ENCODE measurements at regions not wholly inside any gene's neighbourhood (a gene's known extent, or its start where the extent isn't known, plus 50 kb on each side); places are given as distances from the start of the nearest gene placed in this dataset.

DNA sequence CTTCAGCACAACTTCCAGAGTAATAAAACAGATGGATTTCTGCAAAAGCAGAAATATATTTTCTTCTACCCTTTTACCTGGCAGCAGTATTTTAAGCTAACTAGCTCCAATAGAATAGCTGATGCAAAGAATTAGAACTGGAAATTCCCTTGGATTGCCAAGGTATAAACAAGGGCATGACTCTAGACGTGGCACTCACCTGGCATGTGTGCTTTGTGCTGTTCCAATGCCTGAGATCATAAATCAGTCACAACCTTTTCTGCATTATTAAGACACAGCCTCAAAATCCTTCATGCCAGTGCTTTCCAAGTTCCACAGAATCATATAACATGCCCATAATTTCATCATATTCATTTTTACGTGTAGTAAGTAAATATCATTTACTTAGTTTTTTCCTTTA is 1048.7 kb downstream of the ADGRL2 start:
- DNase-seq, result no peak

DNA sequence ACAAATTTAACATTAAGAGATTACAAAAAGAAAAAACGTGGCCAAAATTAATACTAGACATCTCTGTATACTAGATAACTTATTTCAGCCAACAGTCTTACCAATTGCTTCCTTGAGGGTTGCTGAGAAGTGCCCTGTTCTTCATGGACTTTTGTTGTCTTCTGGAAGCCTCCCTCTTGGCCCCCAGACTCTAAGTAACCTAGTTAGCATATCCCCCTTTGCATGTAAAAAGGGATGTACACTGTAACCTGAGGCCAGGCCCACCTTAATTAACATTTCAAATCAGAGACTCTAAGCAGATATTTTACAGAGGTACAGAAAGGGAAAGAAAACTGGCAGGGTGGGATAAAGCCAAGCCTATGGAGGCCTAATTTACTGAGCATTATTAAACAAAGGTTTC is 1047.3 kb downstream of the ADGRL2 start:
- DNase-seq, result no peak

DNA sequence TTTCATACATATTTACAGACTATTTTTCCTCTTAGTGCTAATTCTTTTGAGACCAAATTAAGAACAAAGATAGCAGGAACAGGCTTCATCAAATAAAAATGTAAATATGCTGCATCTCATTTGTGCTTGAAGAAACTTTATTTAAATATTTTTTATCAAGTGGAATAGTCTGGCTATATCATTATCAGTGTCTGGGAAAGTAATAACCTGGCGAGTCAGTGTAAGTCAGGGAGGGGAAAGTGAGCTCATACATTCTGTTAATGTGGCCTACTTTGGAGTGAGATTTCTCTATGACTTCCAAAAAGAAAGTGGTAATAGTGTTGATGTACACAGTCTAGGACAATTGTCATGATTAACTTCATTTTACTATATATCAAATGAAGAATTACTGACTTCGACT is 1045.1 kb downstream of the ADGRL2 start:
- no peak for DNase-seq

DNA sequence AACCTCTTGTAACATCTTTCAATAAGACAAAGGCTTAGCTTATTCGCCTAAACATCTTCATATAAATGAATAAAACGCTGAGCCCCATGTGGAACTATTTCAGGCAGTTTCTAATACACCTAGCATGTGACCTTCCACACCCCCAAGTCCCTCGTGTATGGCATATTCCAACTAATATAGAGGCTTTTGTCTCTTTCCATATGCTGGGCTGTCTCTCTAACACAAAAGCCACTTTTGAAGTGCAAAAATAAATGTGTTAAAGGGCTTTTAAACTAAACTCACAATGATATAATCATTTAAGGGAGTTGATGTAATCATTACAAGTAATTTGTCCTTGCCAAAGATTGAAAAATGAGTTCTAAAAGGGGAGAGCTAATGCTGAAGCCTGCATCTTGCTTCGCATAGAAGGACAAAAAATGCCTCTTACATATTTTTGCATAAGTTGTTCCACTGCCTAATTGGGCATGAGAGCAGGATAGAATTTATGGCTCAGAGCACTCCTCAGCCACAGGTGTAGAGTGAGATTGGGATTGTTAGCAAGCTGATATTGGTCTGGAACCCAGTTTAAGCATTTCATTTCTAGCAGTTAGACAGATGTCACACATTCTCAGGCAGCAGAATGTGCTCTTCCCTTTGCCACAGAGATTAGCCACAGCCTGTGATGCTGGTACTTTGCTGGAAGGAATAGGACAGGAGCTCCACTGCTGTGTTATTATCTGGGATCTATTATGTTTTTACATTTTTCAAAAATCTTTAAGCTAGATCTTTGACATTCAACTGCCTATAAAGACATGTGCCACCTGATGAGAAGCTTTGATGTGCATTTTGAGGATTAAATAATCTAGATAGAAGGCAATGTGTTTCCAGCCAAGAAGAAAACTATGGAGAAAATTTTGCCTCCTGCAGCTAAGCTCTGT is 1044.4 kb downstream of the ADGRL2 start:
- no peak for DNase-seq

DNA sequence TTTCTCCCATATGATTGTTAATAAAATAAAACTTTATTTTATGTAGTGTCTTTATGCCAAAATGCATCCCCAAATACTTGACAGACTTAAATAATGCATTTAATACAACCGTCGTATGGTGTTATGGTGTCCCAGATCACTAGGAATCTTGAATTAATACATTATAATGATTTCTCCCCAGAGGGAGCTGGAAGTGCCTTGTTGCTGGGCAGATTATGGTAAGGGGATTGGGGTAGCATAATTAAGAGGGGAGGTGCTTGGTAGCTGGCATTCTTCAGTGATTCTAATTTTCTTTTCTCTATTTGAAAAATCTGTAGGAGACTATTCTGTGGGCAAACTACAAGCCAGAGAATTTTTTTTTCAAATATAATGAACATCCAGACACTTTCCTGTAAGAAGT is 1043.7 kb downstream of the ADGRL2 start:
- DNase-seq, result no peak

DNA sequence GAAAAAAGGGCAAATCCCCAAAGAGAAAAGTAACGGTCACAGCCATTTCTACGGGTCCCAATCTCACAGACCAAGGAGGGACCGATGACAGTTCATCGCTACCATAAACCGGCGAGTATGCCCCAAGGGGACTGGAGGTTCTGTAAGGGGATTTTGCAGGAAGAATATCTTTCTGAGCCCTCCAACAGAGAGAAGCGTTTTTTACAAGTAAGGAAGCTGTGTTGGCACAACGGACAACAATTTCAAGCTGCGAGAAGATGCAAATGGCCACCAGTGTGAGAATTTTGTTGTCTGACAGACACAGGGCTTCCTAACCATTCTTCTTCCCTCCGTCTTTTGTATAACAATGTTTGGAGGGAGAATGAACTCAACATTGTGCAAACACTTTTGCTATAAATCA is 1043.1 kb downstream of the ADGRL2 start:
- no peak for DNase-seq

DNA sequence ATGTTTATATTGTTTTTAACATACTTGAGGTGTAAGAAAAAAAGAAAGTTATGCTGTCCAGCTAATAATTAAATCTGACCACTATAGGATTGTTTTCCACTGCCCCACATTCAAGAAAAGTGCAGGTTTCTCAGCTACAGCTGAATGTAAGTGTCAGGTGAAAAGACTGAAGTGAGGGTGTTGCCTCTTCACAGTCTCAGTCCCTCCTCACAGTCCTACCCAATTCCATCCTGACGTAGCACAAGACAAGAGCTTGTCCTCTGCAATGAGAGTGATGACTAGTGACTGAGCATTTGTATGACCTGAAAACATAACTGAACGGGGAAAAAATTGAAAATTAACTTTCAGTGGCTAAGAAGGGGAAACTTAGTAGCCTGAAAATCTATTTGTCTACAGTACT is 1039.5 kb downstream of the ADGRL2 start:
- DNase-seq, result no peak

DNA sequence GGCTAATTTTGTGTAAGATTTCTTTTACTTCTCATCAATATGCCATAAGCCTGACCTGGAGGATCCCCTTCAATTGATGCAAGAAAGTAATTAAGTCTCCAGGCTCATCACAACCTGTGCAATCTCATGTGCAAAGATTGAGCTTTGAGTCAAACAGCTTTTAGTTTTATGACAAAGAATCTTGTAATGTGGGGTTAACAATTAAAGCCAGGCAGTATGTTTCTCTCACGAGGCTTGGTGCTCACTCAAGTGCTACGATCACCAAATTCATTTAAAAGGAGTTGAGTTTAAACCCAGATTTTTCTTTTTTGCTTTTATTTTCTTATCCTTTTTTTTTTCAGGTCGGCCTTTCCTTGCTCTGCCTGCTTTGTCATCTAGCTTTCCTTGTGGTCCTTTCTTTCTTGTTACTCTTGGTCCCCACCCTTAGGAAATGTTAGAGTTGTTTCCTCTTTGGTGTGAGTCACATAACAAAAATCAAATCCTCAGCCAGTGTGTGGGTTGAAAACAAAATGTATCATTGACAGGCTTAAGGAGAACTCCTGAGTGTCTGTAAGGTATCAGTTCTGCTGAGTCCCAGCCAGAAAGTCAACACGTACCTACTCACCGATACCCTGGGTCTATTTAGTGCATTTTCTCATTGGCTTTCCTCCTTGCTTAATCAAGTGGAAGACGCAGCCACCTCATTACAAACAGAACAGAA is 1037.2 kb downstream of the ADGRL2 start:
- DNase-seq, result peak; percentile 32

DNA sequence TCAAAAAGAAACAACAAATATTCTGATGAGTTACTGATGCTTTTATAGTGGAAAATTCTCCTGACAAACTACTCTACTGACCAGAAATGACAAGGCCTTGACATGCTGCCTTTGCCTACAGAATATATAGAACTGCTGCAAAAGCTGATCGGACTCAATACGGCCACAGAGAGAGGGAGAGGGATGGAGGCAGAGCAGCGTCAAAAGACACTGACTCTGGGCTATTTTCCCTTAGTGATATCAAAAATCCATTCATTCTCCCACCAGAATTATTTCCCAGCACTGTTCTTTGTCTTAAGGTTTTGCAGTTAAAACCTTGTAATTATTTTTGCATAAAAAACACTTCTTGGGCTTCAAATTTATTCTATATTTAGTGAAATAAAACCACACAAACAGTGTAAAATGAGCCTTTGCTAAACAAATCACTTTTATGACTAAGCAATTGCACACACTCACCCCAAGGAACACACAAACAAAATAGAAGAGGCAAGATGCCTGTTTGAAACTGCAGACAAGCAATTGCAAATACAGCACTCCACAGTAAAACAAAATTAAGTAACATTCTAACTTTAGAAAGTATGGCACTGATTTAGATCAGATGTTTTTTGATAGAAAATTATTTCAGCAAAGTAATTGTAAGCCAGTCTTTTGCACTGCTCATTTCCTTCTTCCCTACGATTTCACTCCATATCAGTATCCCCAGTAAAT is 1036.4 kb downstream of the ADGRL2 start:
- no peak for DNase-seq

DNA sequence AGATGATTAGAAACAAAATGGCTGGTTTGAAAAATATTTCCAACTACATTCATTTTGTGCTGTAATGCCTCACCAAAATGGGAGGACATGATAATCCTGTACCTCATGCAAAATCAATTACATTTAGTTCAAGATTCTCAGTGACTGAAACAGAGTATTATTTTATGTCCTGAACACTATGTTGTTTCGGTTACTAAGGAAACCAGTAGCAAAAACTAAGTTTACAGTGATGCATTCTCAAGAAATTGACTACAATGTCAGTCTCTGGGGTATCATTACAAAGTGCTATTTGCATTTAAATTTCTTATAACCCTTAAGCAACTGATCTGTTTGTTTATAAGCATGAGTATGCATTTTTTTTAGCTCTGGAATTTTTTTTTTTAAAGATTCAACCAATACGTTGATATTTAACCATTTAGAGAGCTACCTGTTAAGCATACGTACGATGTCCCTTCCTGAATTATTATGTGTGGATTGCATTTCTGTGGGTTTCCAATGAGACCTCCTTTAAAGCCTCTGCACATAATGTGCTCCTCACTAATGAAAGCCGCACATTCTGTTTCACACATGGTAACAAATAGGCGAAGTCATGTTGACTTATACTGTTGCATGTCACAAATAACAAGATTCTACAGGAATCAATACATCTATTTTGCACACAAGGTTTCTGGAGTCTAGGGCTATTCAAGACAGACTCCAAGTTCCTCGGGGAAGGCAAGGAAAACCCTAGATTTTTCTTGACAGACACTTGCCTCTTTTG is 1035.7 kb downstream of the ADGRL2 start:
- no peak for DNase-seq

DNA sequence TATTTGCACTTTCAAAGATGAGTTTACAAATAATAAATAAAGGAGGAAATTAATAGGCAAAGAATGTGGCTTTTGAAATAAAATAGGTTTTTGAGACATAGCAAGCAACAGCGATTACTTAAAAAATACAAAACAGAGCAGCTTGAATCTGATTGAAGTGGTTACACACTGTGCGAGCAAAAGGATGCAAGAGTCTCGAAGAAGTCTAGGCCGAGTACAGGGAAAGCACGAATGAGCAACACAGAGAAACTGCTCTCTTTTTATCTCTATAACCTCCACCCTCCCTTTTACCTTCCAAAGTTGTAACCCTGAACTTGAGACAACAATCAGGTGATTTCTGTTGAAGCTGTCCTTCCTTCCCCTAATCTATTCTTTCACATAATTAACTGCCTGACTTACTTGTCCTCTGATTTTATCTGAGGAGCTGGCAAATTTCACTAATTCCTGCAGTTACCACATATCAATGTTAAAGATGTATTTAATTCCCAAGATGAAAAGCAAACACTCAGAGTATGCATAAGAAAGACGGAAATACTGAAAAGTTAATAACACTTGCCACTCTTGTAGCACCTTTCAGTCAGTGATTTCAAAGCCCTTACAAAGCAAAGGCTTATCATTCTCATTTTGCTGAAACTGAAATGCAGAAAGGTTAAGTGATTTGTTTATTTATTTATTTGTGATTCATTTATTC is 1030.1 kb downstream of the ADGRL2 start:
- no peak for DNase-seq

DNA sequence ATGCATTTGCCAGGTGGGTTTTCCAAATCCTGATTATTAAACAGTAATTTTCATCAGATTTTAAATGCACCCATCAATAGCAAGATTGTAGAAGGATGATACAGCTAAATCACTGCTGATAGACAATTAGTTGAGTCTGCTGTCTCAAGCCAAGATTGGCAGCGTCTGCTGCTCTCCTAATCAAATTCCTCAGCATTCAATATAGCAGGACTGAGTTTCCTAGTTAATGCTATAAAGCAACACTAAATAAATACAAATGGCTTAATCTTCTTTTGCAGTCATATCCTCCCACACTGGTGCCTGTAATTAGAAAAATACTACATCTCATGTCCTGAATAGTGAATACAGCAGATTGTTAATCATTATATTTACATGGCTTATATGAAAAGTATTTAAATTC is 1028.8 kb downstream of the ADGRL2 start:
- DNase-seq, result no peak

DNA sequence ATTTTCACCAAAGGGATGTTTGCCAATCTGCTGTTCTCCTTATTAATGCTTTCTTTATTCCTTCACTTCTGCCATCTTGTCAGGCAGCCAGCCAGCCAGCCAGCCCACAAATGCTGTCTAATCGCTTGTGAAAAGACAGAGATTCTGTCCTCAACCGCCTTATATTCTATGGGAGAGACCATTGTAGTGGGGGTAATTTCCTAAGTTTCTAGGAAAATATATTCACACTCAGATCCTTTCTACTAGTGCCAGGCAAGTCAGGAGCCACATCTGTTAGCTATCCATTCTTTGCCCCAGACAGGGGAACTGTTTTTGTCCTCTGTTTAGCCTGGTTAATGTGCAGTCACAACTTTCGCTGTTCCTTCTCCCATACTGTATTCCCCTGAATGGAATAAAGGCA is 1023.1 kb downstream of the ADGRL2 start:
- DNase-seq, result no peak

DNA sequence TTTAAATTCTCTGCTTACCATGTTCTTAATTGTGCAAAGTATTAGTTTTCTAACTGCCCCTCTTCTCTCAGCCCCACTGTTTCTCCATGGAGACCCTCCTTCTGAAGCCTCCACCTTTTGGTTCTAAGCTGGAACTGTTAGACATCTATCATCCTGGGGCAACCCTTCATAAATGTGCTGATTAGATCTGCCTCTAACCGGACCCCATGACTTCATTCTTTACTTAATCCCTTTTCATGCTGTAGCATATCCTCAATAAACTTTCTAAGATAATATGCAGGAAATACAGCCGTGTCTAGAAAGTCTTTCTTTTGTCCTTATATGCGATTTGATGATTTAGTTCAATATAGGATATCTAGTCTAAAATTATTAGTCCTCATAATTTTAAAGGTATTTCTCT is 1020.1 kb downstream of the ADGRL2 start:
- no peak for DNase-seq

DNA sequence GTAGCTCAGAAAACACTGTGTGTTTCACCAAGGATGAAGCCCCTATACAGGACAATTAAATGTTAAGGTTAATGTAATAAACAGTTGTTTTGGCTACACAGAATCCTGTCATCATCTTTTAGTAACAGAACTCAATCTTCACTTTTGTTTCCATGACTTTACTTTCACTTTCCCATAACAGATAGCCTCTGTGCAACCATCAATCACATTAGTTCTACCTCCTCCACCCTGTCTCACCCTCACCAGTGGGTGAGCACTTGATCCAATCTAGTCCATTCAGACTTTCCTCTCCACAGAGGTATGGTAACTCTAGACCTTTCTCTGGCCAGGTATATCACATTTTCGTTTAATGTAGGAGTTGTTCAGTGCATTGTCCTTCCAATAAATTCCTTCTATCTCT is 1018.5 kb downstream of the ADGRL2 start:
- DNase-seq, result no peak

DNA sequence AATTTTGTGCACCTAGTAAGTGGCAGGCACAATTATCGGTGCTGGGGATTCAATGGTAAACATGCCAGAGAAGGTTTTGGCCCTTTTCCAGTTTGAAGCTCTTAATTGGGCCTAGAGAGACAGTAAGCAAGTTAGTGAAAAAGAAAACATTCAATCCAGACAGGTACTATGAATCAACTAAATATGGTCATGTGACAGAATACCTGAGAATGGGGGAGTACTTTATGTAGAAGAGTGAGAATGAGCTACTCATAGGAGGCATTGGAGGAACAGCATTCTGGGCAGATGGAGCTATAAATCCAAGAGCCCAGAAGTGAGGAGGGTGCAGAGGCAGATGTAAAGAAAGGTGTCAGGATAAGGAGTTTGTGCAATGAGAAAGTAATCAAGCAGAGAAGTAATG is 1017.9 kb downstream of the ADGRL2 start:
- DNase-seq, result no peak

DNA sequence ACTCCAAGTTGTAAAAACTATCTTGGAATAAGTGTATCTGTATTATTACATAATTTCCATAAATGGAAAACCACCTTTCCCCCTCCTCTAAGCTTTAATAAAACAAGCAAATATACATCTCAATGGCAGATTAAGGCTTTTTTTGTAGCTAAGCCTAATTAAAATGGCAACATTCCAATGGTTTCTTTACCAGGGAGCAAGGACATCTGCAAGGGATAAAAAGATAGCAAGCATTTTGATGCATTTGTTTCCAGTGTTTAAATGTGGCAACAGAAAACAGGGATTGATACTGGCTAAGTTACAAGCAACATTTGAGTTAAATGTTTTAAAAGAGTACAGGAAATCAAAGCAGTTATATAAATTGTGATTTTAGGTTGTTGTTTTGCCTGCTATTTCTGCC is 1012.7 kb downstream of the ADGRL2 start:
- no peak for DNase-seq

DNA sequence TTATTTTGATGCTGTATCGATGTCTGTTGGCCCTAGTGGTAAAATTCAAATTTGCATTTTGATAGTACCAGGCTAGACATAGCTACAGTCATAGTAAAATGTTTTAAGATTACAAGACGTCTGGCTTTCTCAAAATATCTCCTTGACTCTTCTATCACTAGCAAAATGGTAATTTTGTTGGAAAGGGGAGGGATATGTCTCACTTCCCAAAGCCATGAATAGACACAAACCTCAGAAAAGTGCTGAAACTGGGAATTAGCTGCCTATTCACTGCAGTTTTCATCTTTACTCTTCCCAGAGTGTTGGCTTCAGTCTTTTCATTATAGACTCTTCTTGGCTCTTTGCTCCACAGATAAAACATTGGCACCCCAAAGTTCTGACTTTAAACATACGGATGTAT is 1009.9 kb downstream of the ADGRL2 start:
- DNase-seq, result no peak

DNA sequence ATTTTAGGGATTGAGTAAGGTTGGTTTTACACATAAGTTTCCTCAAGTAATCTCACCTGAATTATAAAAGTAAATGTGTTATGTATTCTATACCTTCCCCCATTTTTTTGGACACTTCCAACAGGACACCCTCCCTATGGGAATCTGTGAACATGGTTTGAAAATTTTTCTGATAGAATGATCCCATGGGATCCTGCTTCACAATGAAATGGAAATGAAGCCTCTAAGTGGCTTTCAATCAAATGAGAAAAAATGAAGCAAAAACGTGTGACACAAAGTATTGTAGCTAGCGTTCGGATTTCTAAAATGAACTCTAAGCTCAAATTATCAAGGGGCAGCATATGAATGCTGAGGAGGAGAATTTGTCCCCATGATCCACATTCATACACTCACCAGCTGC is 1006.8 kb downstream of the ADGRL2 start:
- DNase-seq, result no peak

DNA sequence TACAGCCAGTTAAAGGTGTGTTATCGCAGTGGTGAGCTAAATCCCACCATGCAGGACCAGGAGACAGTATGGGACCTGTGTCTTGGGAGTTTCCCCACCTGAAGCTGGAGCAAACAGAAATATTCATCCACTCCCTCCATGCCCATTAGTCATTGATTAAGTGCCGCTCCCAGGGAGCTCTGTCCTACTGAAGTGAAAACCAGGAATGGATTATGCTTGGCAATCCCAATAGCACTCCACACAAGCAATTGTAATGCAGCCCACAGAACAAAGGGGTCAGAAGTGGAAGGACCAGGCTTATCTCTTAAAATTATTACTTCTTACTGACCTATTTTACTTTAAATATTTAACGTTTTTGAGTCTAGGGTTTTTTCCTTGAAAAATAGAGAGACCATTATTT is 1005.4 kb downstream of the ADGRL2 start:
- DNase-seq, result no peak

DNA sequence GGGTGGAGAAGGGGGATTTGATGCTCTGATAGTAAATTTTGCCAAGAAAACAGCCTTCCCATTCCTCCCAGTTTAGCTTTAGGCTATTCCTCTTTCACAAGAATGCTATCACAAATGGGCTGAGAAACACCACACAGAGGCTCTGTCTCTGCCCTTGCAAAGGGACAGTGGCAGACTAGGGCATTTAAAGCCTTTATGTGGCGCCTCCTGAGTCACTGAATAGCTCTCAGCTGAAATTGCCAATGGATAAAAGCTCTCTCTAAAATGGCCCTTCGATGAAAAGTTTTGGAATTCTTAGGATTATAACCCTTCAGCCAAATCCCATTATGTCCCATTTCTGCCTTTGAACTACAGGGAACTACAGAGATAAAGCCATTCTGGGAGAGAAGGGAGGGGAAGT is 1000.4 kb downstream of the ADGRL2 start:
- no peak for DNase-seq

DNA sequence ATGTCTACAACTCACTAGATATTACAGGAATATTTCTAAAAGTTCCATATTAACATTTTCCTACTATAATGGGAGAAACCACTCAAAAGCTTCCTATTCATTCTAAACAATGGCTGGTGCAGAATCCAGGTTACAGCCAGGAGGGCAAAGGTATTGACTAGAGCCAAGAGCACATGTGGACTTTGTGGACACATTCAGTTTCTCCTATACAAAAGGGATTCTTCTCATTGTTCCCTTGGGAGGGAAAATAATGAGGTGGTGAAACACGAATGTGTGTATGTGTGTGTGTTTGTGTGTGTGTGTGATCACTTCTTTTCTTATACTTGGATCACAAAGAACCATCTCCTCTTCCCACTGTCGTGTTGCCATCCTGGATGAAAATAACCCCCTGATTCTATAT is 1000.0 kb downstream of the ADGRL2 start:
- no peak for DNase-seq
